Psoas muscle (tissue), 7 donors: ENCODE measurements at regions not wholly inside any gene's neighbourhood (a gene's known extent, or its start where the extent isn't known, plus 50 kb on each side); places are given as distances from the start of the nearest gene placed in this dataset.

Source experiments
- ATAC-seq, 4 donors: fragments of 200-7000 bp; cut with Tn5 transposase; one replicate each; pipeline ENCODE4 v1.9.1; 2020; ENCODE audit warnings: moderate library complexity in 3 of 4, mild to moderate bottlenecking in 2 of 4
- DNase-seq, 2 donors: peaks; one replicate each; pipeline ENCODE4 v3.0.0-alpha.2; 2020
- H3K27ac ChIP-seq: fragments of 200-600 bp; one replicate; pipeline ENCODE4 v1.8.0; 2022
- H3K27me3 ChIP-seq, 3 donors: fragments of 200-600 bp in 1 of 3; one replicate each; pipeline versions ENCODE4 v1.6.1 to v1.8.0; 2013 to 2022; ENCODE audit warnings: low read length in 2 of 3, mild to moderate bottlenecking in 2 of 3, moderate library complexity in 1 of 3; ENCODE audit not compliant: insufficient read depth in 3 of 3
- H3K36me3 ChIP-seq, 2 donors: fragments of 200-600 bp in 1 of 2; one replicate each; pipeline versions ENCODE4 v1.6.1 to v1.8.0; 2013 to 2022; ENCODE audit warnings: low read depth in 1 of 2, mild to moderate bottlenecking in 1 of 2, moderate library complexity in 1 of 2; ENCODE audit not compliant: insufficient read depth in 1 of 2
- H3K4me1 ChIP-seq: fragments of 200-600 bp; one replicate; pipeline ENCODE4 v1.8.0; 2022
- H3K4me3 ChIP-seq: fragments of 200-600 bp; one replicate; pipeline ENCODE4 v1.8.0; 2022; ENCODE audit warnings: mild to moderate bottlenecking
- H3K9me3 ChIP-seq: fragments of 200-600 bp; one replicate; pipeline ENCODE4 v1.8.0; 2022
- CTCF ChIP-seq: fragments of 200-600 bp; IDR thresholded peaks from one replicate; pipeline ENCODE4 v1.8.0; 2022; ENCODE audit warnings: antibody characterized with exemption
- WGBS, 3 donors: extraction: QIAGEN DNeasy Blood & Tissue Kit; methylation state at CpG; one replicate each; pipeline versions ENCODE4 v1.1.6 to v1.1.7; 2013; 5-methylcytosine and 5-hydroxymethylcytosine counted together
- intact Hi-C, 2 donors: fragments of 100-400 bp; cut with DNase I; formaldehyde crosslinking; loops; one replicate each; pipeline versions ENCODE4 v1.11.0 to v1.14.2; 2022
- donor health status: healthy with polysubstance abuse.
- donor health status: DM: no; HTN: no; CAD: no; lungs with moderate emphysema.
- donor health status: Bipolar disorder and iron deficiency.
- donor health status: healthy.
- donor health status: DM: yes; HTN: yes; CAD: no.
- donor health status: DM: no; HTN: no; CAD: no.
- donor health status: DM: yes; HTN: yes; CAD: no.

GRCh38 chr6:139448998-139449610 is 74.7 kb upstream of the CITED2 start:
- no peak overlapping the region for H3K4me3 ChIP-seq
- TF ChIP-seq CTCF, result no peak
- DNase-seq (no peak), ATAC-seq (no peak)
- no peaks in the 10 kb centered on the region for H3K9me3 ChIP-seq
- intact Hi-C loops, result no loop called here
- H3K27me3 ChIP-seq, result no peaks in the 10 kb centered on the region
- WGBS, 3 donors, result 92 to 94% (median 94%) methylated on average over 4 of the region's 4 CpGs
- no peak overlapping the region for H3K27ac ChIP-seq
- no peaks in the 10 kb centered on the region for H3K4me1 ChIP-seq
- no peaks in the 10 kb centered on the region for H3K36me3 ChIP-seq

GRCh38 chr6:139448051-139448649 is 73.7 kb upstream of the CITED2 start:
- Histone ChIP-seq H3K27ac (no peak overlapping the region), H3K9me3 (no peaks in the 10 kb centered on the region), H3K4me1 (no peaks in the 10 kb centered on the region), H3K4me3 (no peak overlapping the region), H3K27me3 (no peaks in the 10 kb centered on the region), H3K36me3 (no peaks in the 10 kb centered on the region)
- intact Hi-C loops, result no loop called here
- DNase-seq (no peak), ATAC-seq (no peak)
- no peak for TF ChIP-seq CTCF
- 88 to 89% (median 89%) methylated on average over 2 of the region's 2 CpGs for WGBS, 3 donors

GRCh38 chr6:139447656-139447975 is 73.2 kb upstream of the CITED2 start:
- H3K9me3 ChIP-seq, result no peaks in the 10 kb centered on the region
- ATAC-seq (no peak), DNase-seq (no peak)
- no peak overlapping the region for H3K4me3 ChIP-seq
- H3K27ac ChIP-seq, result no peak overlapping the region
- no peaks in the 10 kb centered on the region for H3K4me1 ChIP-seq
- no peak for TF ChIP-seq CTCF
- WGBS, 3 donors, result 97 to 99% (median 98%) methylated on average over 1 of the region's 1 CpG
- H3K36me3 ChIP-seq, result no peaks in the 10 kb centered on the region
- intact Hi-C loops, result no loop called here
- no peaks in the 10 kb centered on the region for H3K27me3 ChIP-seq

- WGBS, 3 donors, result 79 to 92% (median 80%) methylated on average over 6 of the region's 6 CpGs
- intact Hi-C loops, result no loop called here
- TF ChIP-seq CTCF, result no peak
- H3K27me3 ChIP-seq, result no peaks in the 10 kb centered on the region
- no peaks in the 10 kb centered on the region for H3K9me3 ChIP-seq
- no peaks in the 10 kb centered on the region for H3K4me1 ChIP-seq
- ATAC-seq, result no peak
- H3K27ac ChIP-seq, result no peak overlapping the region
- H3K36me3 ChIP-seq, result no peaks in the 10 kb centered on the region
- no peak overlapping the region for H3K4me3 ChIP-seq
- DNase-seq, result no peak
Observed at GRCh38 chr6:139446768-139447655, 72.6 kb upstream of the CITED2 start.
